Dedifferentiated amniotic fluid mesenchymal stem cell (primary cell): ENCODE measurements at regions not wholly inside any gene's neighbourhood (a gene's known extent, or its start where the extent isn't known, plus 50 kb on each side); places are given as distances from the start of the nearest gene placed in this dataset.
"Not testable (repeated sequence)": the region's sequence is repeated elsewhere in the genome, so short reads cannot be mapped to it uniquely, and the experiment has no call there.

Experiments
- DNase-seq: peaks from one replicate; pipeline ENCODE4 v3.0.0-alpha.2; 2016; ENCODE audit errors: extremely low spot score

GRCh38 chr9:100639854-100640253, 62.0 kb downstream of the CAVIN4 start:
- no peak for DNase-seq

- no peak for DNase-seq
Measured at GRCh38 chr9:100640447-100641050, 62.7 kb downstream of the CAVIN4 start.

GRCh38 chr9:100641166-100641565, 63.3 kb downstream of the CAVIN4 start:
- no peak for DNase-seq

- DNase-seq, result no peak
Measured at GRCh38 chr9:100652850-100653249, 75.0 kb downstream of the CAVIN4 start.

- no peak for DNase-seq
Measured at GRCh38 chr9:100653643-100654334, 75.9 kb downstream of the CAVIN4 start.

GRCh38 chr9:100656851-100657250, 79.0 kb downstream of the CAVIN4 start:
- DNase-seq, result not testable (repeated sequence)

GRCh38 chr9:100661668-100662067, 83.8 kb downstream of the CAVIN4 start:
- no peak for DNase-seq

GRCh38 chr9:100662122-100662521, 84.2 kb downstream of the CAVIN4 start:
- no peak for DNase-seq

- DNase-seq, result no peak
Measured at GRCh38 chr9:100667448-100667847, 89.6 kb downstream of the CAVIN4 start.

- DNase-seq, result no peak
Measured at GRCh38 chr9:100668024-100668423, 90.1 kb downstream of the CAVIN4 start.

GRCh38 chr9:100669968-100670367, 92.1 kb downstream of the CAVIN4 start:
- no peak for DNase-seq

- DNase-seq, result no peak
Measured at GRCh38 chr9:100670719-100671118, 92.8 kb downstream of the CAVIN4 start.

- no peak for DNase-seq
Measured at GRCh38 chr9:100671898-100672297, 94.0 kb downstream of the CAVIN4 start.

GRCh38 chr9:100673249-100673648, 95.4 kb downstream of the CAVIN4 start:
- DNase-seq, result no peak

GRCh38 chr9:100674419-100675122, 96.7 kb downstream of the CAVIN4 start:
- DNase-seq, result no peak

- DNase-seq, result no peak
Measured at GRCh38 chr9:100679834-100680233, 102.0 kb downstream of the CAVIN4 start.

- no peak for DNase-seq
Measured at GRCh38 chr9:100686420-100686819, 108.5 kb downstream of the CAVIN4 start.

GRCh38 chr9:100689635-100690034, 111.8 kb downstream of the CAVIN4 start:
- no peak for DNase-seq

- DNase-seq, result no peak
Measured at GRCh38 chr9:100690438-100690837, 112.6 kb downstream of the CAVIN4 start.

GRCh38 chr9:100697339-100697738, 119.5 kb downstream of the CAVIN4 start:
- no peak for DNase-seq

GRCh38 chr9:100698945-100699344, 121.1 kb downstream of the CAVIN4 start:
- no peak for DNase-seq

- DNase-seq, result no peak
Measured at GRCh38 chr9:100699668-100700067, 121.8 kb downstream of the CAVIN4 start.

GRCh38 chr9:100700689-100701318, 122.9 kb downstream of the CAVIN4 start:
- DNase-seq, result no peak
